GM04503 (cell line): ENCODE measurements at regions not wholly inside any gene's neighbourhood (a gene's known extent, or its start where the extent isn't known, plus 50 kb on each side); places are given as distances from the start of the nearest gene placed in this dataset.
A peak's percentile ranks its signal among the peaks of the same experiment; 100 is the strongest.
"Not testable (repeated sequence)": the region's sequence is repeated elsewhere in the genome, so short reads cannot be mapped to it uniquely, and the experiment has no call there.

ENCODE experiments used
- DNase-seq: peaks from one replicate; pipeline ENCODE4 v3.0.0-alpha.2; 2012; ENCODE audit warnings: low read depth

DNA sequence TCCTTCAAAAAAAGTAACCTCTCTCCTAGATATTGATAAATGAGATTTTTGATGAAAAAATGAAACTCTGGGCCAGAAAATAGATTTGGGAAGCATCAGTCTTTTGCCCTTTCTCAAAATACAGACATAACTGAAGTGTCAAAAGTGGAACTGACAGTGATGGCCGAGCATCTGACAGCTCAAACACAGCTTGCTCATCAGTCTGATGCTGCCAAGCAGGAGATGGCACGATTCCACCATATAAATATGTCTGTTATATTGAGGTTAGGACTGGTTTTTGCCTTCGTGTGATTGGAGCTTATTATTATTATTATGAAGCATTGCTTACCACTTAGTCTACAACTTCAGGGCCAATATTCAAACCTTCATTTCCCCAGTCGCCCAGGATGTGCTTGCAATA is 152.6 kb upstream of the EPHA3 start:
- no peak for DNase-seq

DNA sequence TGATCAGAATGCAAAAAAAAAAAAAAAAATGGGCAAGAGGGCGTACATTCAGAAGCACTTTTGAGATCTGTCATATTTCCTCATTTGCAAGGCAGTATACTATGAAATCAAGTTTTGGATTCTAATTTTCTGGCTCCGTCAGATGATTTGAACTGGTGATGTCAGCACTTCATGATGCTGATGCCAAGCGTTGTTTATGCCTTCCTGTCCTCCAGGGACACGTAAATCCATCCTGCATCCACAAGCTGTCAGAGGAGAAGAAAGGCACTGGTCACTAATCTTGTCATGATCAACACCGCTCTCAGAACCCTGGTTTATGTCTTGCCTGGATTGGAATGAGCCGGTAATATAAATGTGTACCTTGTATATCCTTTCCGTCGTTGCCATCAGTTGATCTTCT is 152.1 kb upstream of the EPHA3 start:
- no peak for DNase-seq

DNA sequence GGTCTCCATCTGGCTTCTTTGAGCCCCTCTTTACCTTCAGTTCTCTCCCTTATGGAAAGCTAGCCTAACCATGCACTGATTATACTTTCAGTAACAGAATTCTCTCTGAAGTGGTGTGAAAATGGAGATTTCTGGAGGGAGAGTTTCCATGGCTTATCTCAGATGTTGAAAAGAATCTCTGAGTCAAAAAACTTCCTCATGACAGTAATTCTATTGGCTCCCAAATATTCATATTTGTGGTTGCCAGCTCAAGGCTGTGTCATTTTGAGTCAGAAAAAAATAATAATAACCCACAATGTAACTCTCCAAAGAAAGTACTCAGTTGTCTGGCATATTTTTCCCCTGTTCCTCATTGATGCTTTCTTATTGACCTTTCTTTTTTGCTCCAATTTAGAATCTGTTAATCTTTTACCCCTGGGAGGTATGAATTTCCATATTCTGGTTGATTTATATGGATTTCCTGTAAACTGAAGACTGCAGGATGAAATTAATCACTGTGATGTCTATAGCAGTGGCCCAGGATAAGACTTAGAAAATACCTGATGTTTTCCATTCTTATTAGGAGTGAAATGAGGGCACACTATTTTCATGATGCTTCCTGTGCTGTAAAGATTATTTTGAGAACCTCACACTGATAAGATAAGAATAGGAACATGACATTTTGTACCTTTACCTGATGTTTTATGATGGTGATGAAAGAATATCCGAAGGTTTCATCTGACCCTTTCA is 149.5 kb upstream of the EPHA3 start:
- peak; percentile 65 for DNase-seq

DNA sequence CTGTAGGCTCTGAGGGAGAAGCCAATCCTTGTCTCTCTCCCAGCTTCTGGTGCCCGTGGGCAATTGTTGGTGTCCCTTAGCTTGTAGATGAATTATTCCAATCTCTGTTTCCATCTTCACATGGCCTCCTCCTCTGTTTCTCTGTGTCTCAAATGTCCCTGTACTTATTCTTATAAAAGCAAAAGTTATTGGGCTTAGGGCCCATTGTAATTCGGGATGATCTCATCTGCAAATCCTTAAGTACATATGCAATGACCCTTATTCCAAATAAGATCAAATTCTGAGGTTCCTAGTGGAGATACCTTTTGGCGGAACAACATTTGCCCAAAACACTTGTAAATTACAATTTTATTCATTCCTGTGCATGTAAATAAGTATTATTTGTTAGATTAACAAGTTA is 147.4 kb upstream of the EPHA3 start:
- no peak for DNase-seq

DNA sequence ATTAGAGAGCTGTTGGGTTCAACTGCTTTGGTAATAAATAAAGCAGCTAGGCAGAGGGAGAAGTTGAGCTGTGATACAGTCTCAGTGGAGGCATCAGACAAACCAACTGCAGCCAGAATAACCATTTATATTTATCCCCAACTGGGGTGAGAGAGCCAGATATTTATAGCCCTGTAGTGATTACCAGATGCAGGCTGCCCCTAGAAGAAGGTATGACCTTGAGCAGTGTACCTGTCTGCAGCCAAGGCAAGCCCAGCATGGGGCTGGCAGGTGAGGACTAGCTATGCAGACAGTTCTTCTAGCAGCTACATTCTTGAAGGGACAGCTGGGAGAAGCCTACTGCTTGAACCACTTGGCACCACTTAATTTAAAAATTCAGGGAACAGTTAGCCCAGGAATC is 144.4 kb upstream of the EPHA3 start:
- DNase-seq = no peak

DNA sequence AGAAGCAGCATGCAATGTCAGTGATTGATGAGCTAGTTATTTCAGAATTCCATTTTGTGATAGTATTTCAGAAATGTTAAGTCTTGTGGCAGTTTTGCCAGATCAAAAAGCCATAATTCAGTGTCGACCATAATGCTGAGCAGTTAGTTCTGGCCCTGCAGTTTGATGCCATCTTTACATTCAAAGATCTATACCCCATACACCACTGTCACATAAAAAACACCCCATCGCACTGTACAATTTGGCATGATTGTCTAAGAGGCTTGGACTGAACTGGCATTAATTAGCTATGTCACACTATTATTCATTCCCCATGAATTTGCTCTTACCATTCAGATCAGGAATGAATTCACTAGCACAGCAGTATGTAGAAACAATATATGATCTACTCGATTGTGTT is 127.7 kb upstream of the EPHA3 start:
- DNase-seq = no peak

DNA sequence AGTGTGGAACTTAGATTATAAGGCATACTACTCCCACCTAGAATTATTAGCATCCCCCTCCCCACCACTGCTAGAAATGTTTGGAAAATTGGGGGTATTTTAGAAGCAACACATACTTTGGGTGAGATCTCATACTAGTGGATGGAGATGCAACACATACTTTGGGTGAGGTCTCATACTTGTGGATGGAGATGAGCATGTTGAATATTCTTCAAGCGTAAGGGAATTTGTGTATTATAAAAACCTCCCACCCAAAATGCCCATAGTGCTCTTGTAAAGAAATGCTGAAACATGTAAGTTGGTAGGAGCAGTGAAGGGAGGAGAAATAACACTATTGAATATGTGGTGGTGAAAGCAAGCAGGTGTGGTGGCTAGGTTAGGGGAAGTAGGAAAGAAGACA is 124.0 kb upstream of the EPHA3 start:
- DNase-seq = no peak

DNA sequence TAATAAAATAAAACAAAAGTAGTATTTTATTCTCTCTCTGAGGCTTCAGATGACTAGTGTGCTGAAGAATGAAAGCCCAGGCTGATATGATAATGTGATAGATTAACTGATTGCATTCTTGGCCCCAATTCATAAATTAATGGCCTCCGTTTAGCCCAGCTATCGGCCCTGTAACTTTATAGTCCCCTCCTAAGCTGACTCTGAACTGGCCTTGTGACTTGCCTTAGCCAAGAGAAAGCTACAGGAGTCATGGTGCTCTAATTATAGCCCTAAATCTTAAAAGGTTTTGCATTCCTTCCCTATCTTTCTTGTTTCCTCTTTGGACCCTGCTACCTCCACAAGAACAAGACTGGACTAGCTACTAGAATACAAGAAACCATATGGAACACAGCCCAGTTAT is 123.2 kb upstream of the EPHA3 start:
- no peak for DNase-seq

DNA sequence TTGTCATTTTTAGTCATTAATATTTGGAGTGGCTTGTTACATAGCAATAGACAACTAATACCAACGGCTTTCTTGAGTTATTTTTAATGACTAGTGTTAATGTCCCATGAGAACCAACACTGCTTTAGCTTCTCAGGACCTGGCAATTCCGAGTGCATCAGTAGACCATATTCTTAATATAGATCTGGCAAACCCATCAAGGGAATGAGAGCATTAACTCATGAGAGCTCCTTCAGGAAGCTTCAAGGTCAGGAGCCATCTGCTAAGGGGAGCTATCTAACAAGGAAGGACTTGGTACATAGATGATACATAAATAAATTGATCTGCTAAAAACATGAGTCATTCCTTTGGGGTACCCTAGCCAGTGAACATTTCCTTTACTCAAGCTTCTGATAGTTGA is 122.6 kb upstream of the EPHA3 start:
- DNase-seq = no peak

DNA sequence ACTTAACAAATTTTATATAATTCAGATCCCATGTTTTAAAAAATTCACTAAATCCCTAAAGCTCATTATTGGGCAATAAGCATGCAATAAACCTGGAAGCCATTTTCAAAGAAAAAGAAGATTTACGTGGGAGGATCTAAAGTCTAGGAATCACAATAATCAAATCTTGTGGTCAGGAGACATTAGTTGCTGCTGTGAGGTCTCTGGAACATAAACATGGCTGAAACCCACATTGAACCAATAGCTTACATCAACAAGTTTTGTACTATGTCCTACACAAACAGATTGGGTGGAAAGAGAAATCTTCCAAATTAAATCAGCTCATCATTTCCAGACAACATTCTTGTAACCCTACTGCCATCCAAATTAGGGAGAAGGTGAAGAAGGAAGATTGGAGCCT is 121.9 kb upstream of the EPHA3 start:
- no peak for DNase-seq

DNA sequence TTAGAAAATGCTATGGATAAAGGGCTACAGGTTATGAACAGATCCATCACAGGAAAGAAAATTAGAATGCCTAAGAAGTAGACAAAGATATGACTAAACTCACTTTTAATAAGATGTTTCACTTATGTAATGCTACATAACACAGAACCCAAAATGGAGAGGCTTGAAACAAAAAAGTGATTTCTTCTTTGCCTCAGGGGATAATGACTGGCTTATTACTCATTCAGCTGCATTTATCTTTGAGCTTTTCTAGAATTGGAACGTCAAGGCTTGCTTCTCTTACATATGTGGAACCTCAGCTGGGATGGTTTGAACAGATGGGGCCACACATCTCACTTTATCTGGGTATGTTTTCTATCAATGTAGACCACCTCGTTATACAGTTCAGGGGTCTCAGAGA is 120.6 kb upstream of the EPHA3 start:
- peak; percentile 55 for DNase-seq

DNA sequence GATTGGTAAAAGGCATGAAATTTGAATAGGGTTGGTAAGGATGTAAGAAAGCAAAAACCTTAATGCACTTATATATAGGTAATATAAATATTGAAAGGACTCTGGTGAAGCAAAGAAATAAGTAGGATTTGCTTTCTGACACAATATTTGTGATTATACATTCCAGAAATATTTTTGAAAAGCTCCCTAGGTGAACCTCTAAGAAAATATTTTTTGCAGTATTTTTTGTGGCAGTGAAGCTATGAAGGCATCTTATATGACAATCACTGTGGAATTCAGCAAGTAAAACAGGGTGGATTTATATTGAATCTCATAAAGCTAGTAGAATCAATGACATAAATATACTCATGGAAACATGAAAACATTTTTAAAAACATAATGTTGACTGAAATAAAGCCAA is 119.6 kb upstream of the EPHA3 start:
- no peak for DNase-seq

DNA sequence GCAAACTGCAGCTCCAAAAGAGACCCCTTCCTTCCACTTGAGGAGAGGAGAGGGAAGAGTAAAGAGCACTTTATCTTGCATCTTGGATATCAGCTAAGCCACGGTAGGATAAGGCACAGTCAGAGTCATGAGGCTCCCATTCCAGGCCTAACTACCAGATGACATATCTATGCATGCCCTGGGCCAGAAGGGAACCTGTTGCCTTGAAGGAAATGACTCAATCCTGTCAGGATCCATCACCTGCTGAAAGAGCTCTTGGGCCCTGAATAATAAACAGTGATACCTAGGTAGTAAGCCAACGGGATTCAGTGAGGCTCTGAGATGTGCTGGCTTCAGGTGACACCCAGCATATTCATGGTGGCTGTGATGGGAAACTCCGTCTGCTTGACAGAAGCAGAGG is 118.5 kb upstream of the EPHA3 start:
- no peak for DNase-seq

DNA sequence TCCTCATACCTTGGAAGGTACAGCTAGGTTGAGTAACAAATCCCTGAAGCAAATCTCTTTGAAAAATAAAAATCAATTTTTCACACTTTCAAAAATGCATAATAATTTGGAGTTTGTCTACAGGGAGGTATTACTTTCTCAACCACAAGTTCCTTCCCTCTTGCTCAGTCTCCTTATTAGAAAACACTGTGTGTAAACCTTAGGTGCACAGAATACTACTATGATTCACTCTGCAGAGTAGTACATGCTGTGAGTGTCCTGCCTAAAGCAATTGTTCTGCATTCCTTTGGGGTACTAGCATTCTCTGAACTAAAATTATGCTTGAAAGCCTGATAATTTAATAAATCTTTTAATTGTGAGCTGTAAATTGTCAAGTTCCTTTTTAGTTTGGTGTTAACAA is 115.9 kb upstream of the EPHA3 start:
- no peak for DNase-seq

DNA sequence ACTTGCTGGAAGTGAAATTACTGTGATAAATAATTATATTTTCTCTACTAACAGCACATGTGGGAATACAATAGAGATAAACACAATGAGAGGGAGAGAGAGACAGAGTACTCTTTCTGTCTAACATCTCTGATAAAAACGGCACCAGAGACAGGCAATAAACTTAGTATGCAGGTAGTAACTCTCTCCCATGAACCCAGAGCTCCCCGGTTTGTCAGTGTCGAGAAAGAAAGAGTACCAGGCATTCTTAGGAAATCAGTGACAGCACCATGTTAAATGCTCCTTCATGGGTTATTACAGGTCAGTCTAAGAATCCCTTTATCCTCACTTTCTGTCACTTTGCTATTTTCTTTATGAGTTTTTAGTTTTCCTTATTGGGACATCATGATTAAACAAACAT is 110.7 kb upstream of the EPHA3 start:
- DNase-seq = no peak

DNA sequence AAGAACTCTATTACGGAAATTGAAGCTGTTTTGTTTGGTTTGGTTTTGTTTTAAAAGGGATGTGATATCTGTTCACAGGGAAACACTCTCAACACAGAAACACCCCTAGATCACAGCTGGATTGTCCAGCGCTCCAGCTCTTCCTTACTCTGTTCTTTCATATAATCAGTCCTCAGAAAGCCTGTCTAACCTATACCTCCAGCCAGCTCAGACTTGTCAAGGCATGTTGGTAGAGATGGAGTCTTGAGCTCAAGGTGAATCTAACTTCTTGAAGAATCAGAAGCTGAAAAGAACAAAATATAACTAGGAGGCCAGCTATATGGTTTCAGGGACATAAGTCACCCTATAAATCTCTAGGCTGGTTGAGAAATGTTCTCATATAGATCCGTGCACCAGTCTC is 110.2 kb upstream of the EPHA3 start:
- DNase-seq = no peak

DNA sequence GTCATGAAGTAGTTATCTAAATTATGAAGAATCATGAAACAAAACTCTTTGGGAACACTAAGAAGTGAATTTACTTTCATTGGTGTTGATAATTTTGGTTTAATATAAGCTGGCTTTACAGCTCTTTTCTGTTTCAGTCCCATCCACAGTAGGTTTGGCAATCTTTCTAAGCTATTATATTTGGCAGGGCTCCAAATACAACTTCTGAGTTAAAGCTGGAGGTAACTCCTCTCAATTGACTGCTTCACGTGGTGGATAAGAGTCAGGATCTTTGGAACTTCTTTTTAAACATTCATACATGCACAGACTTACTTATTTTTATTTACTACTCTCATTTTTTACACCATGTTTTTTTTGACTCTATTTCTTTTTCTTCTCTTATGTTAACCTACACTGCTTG is 106.5 kb upstream of the EPHA3 start:
- DNase-seq = no peak

DNA sequence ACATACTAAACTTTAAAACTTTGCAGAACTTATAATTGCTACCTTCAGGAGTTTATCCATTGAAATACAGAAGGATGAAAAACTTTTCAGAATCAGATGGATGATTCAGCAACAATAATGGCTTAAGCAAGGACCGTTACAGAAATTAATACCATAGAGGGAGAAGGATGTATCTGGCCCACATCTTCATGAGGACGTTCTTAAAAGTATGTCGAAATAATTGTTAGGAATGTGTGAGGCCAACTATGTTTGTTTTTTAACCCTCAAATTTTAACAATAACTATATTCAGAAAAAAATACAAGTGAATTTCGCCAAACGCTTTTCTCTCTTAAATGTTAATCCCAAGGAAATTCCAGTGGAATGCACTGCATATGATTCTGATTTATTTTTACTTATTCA is 105.2 kb upstream of the EPHA3 start:
- DNase-seq = no peak

DNA sequence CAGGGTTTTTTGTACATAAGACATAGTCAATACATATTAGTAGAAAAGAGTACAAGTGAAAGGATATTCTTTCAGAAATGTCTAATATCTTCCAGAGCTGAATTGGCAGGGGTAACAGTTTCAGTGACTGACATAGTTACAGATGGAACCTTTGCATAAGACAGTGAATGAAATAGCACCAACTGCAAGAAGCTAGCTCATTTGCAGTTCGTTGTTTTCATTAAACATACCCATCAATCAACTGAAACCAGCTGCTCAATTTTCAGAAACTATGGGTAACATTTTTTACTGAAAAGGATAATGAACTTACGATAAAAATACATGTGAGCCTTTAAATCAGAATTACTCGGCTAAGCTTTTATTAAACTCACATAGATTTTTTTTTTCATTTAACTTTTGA is 93.9 kb upstream of the EPHA3 start:
- no peak for DNase-seq

DNA sequence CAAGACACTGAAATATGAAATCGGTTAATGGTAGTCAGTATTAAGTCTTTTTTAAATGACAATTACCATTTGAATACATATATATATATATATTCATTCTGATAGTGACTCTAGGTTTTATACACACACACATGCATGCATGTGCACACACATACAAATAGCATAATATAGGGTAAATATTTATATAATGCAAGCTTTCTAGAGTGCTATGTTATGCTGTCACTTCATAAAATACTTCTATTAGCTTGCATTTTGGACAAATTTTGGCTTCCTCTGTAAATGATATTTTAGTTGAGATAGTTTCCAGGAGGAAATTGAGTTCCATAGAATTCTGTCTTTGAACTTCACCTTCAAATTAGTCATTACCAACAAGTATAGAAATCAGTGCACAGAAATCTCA is 89.9 kb upstream of the EPHA3 start:
- no peak for DNase-seq

DNA sequence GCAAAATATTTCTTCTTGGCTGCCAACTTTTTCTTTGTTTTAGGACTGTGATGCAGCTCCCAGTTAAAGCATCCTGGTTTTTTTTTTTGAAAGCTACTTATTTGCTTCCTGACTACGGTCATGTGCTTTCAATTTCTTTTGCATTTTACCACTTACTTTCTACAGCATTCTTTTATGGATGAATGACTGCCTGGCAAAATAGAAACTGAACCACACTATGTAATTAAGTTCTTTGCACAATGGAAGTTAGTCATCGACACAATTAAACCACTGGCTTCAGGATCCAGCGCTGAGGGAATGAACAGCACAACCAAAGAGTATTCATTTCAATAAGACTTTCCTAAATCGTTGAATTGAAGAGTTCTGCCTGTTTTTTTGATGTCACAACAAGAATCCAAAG is 82.2 kb upstream of the EPHA3 start:
- DNase-seq = peak; percentile 90

DNA sequence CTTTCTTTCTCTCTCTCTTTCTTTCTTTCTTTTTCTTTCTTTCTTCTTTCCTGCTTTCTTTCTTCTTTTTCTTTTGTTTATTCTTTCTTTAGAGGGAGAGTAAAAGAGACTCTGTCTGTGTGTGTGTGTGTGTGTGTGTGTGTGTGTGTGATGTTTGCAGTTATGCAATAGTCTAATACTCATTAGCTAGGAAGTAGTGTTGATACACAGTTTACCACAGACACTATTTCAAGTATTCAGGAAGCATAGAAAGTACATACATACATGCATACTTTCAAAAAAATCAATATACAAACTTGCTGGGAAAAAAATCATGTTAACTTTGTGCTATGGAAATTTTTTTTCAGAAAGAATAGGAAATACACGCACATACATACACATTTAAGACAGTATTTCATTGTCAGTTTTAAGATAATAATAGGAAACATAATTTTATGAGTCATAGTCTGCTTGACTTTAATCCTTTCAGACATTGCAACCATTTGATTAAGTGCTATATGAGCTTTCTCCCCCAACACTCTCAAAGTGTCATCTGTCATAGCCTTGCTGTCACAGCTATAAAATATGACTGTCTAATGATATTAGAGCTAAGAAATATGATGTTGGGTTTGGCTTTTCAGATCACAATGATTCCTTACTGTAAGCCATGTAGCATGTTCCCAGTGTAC is 74.9 kb upstream of the EPHA3 start:
- no peak for DNase-seq

DNA sequence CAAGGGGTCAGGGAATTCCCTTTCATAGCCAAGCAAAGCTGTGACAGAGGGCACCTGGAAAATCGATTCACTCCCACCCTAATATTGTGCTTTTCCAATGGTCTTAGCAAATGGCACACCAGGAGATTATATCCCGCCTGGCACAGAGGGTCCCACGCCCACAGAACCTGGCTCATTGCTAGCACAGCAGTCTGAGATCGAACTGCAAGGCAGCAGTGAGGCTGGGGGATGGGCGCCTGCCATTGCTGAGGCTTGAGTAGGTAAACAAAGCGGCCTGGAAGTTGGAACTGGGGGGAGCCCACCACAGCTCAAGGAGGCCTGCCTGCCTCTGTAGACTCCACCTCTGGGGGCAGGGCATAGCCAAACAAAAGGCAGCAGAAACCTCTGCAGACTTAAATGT is 72.7 kb upstream of the EPHA3 start:
- DNase-seq = not testable (repeated sequence)

DNA sequence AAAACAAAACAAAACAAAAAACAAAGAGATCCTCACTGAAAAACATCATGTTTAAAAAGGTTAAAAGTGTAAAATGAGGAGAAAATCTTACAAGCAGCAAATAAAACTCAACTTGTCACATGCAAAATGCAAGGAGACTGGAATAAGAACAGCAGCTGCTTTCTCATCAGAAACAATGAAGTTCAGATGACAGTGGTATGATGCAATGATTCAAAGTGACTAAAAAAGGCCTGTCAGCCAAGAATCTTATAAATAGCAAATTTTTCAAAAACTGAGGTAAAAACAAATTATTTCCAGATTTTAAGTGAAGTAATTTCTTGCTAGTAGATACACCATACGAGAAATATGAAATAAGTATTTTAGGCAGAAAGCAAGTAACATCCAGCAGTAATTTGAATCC is 68.6 kb upstream of the EPHA3 start:
- DNase-seq = no peak
